HUDEP-2 (cell line): ENCODE measurements at regions not wholly inside any gene's neighbourhood (a gene's known extent, or its start where the extent isn't known, plus 50 kb on each side); places are given as distances from the start of the nearest gene placed in this dataset.
"Not testable (repeated sequence)": the region's sequence is repeated elsewhere in the genome, so short reads cannot be mapped to it uniquely, and the experiment has no call there.

Experiments used
- DNase-seq, 76 experiments: peaks; one replicate each; lab custom pipeline; 2025; ENCODE audit not compliant: unreplicated experiment in 76 of 76; lab: John Stamatoyannopoulos, UW

DNA sequence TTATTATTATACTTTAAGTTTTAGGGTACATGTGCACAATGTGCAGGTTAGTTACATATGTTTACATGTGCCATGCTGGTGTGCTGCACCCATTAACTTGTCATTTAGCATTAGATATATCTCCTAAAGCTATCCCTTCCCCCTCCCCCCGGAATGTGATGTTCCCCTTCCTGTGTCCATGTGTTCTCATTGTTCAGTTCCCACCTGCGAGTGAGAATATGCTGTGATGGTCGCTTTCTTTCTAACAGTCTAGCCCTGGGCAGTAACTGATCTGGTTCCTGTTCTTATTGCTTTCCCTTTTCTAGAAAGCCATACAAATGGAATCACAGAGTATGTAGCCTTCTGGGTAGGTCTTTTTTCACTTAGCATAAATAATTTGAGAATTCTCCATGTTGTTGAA, 311.1 kb upstream of the CNTNAP2 start:
- DNase-seq = not testable (repeated sequence)

DNA sequence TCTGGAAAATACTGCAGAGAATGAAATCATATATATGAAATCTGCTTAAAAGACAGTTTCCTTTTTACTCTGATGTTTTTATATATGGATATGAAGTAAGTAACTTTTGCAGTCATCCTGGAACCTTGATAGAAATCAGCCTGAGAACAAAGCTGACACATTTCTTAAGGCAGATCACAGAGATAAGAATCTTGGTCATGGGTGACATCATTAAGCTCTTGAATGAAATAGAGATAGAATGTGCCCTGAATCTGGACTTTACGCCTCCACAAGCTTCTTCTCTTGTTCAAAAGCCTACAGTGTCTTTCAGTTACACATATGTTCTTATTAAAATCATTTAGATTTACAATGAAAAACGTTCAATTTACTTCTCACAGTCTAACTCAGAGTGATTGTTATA, 319.1 kb upstream of the CNTNAP2 start:
- DNase-seq = no peak

DNA sequence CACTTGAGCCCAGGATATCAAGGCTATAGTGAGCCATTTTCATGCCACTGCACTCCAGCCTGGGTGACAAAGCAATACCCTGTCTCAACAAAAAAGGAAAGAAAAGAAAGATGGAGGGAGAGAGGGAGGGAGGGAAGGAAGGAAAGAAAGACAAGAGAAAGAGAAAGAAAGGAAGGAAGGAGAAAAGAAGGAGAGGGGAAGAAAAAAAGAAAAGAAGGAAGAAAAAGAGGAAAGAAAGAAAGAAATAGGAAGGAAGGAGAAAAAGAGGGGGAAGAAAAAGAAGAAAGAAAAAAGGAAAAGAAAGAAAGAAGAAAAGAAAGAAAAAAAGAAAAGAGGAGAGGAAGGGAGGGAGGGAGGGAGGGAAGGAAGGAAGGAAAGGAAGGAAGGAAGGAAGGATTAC, 321.5 kb upstream of the CNTNAP2 start:
- DNase-seq = no peak

DNA sequence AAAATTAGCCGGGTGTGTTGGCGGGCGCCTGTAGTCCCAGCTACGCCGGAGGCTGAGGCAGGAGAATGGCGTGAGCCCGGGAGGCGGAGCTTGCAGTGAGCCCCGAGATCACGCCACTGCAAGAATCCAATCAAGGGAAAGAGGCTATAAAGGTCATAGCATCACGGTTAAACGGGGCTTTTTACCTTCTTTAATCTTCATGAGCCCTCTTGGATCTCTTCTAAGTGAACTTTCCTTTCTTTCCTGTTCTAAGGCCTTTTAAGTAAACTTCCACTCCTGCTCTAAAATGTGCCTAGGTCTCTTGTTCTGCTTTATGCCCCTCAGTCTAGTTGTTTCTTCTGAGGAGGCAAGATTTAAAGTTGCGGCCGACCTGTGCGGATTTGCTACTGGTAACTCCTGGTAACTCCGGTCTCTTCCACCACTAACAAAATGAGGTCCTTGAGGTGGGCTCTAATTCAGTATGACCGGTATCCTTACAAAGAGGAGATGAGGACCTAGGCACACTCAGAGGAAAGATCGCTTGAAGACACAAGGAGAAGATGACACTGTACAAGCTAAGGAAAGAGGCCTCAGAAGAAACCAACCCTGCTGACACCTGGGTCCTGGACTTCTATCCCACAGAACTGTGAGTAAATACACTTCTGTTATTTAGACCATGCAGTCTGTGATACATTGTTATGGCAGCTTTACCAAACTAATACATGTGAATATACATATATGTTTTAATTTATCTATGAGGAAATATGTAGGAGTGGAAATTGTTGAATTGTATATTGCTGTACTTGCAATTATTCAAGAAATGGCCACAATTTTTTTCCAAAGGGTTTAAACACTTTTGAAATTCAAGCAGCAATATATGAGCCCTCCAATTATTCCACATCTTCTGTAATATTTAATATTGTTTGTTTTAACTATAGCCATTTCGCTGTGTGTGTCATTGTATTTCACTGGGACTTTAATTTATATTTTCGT, 331.5 kb upstream of the CNTNAP2 start:
- DNase-seq = no peak

DNA sequence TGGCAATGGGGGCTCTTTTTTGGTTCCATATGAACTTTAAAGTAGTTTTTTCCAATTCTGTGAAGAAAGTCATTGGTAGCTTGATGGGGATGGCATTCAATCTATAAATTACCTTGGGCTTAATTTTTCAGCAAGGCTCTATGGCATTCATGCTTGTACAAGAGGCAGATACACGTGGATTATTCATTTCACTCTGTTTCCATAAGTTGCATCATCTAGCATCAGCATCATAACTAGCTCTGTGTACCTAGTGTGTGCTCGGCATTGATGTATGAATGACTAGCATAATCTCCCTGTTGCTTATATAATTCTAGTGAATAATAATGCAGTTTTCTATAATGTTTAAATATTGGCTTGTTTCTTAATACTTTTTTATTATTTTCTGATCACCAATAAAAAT, 335.2 kb upstream of the CNTNAP2 start:
- not testable (repeated sequence) for DNase-seq

DNA sequence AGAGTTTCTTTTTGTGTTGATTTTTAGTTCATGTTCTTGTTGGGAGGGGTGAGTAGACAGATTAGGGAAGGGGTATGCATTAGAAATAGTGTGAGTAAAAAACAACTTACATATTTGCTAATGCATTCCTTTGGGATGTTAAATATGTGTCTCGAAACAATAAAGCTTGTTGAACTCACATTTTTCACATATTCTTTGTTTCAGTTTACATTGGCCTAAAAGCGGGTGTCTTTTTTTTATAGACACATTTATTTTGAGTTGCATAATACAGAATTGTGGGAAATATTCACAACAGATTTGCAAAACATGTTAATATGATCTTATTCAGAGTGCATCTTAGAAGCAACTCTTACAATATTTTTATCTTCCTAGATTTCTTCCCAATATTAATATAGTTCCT, 337.5 kb upstream of the CNTNAP2 start:
- DNase-seq = no peak

DNA sequence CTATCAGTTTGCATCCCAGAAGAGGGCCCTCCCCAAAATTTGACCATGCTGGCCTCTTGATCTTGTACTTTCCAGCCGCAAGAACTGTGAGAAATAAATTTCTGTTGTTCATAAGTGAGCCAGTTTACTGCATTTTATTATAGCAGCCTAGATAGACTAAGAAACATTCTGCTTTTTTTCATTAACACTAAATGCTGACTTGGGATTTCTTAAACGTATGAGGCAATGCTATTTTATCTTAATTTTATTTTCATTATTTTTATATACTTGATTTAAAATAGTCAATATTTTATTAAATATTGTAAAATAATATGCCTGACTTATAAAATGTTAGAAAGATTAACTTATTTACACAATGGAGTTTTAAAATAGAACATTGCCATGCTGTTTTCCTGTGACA, 341.8 kb upstream of the CNTNAP2 start:
- no peak for DNase-seq

DNA sequence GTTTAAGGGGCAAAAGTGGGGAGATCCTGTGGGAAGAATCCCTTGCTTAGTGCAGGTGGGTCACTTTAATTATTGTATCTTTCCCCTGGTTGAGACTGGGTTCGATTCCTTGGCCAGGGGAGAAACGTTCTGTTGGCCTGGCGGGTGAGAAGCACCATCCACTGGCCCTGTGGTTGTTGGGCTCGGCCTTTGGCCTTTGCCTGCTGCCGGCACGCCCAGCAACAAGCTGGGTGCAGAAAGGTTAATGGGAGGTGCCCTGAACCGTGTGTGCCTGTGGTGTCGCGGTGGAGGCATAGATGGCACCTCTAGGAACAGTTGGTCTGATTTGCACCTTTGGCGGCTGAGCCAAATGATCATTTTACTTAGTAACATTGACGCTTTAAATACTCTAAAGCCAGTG, 363.6 kb upstream of the CNTNAP2 start:
- DNase-seq = no peak

DNA sequence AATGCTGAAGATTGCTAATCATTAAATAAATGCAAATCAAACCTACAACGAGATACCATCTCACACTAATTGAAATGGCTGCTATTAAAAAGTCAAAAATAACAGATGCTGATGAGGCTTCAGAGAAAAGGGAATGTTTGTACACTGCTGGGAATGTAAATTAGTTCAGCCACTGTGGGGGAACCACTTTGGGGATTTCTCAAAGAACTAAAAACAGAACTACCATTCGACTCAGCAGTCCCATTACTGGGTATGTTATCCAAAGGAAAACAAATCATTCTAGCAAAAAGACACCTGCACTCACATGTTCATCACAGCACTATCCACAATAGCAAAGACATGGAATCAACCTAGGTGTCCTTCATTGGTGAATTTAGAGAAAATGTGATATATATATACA, 379.0 kb upstream of the CNTNAP2 start:
- no peak for DNase-seq

DNA sequence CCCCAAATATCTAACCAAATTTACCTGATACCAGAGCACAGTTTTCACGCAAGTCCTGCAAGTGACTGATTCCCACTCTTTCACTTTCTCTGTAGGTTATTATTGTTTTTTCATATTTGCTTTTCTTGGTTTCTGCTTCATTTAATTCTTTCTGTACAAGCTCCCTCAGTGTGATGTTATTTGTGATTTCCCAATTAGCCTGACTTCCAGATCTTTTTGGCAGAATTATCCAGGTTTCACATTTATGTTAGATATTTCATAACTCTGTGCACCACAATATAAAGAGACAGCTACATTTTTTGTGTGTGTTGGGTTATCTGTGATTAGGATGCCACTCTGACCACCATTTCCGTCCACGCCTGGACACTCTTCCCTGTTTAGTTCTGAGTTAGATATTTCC, 381.5 kb upstream of the CNTNAP2 start:
- DNase-seq = no peak

DNA sequence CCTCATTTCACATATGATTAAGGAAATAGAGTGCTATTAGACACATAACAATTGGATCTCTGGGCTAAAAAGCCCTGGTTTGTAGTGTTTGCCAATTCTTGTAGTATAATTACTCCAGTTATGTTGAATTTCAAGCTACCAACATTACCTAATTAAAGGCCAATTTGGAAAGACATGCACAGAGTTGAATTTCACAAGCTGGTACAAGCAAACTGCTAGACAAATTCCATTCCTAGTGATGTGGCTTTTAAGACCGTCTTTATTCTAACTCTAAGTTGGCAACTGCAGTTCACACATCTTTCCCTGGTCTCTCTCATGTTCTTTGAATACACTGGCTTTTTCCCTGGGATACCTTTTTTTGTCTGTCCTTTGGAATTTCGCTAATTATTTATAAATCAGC, 384.1 kb upstream of the CNTNAP2 start:
- no peak for DNase-seq

DNA sequence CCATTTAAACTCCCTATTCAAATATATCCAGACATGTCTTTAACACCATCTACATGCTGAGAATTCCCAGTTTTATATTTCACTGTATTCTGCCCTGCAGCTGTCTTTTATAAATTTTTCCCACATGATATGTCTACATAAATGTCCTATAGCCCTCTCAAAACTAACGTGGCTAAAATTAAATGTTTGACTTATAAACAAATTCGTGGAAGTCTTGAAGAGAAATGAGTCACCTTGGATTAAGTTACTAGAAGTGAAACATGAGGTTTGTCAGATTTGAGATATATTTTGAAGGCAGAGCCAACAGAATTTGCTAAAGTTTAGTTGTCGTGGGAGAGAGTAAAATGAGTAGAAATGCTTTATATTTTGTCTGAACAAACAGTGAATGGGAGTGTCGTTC, 386.9 kb upstream of the CNTNAP2 start:
- DNase-seq = no peak

DNA sequence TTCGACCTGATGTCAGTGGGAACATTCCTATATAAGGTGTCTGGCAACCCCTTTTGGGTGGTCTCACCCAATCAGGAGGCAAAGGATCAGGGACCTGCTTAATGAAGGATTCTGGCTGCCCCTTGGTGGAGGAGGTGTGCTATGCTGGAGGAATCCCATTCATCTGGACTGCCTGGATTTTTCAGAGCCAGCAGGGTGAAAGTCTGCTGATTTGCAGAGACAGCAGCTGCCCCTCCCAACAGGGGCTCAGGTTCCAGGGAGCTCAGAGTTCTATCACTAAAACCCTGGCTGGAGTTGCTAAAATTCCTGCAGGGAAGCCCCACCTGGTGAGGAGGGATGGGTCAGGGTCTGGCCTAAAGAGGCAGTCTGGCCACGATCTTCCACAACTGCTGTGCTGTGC, 398.5 kb upstream of the CNTNAP2 start:
- no peak for DNase-seq

DNA sequence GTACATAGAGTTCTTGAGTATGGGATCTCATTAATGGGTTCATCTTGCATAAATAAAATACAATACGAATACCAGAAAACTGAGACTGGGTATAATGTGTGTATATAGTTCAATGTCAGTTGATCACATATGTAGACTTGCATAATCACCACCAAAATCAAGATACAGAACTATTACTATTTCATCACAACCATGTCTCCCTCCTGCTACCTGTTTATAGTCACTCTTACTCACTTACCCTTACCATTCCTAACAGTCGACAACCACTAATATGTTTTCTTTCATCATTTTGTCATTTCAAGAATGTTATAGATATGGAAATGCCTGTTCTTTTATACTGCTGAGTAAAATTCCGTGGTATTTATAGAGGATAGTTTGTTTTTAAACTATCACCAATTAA, 416.1 kb upstream of the CNTNAP2 start:
- no peak for DNase-seq

DNA sequence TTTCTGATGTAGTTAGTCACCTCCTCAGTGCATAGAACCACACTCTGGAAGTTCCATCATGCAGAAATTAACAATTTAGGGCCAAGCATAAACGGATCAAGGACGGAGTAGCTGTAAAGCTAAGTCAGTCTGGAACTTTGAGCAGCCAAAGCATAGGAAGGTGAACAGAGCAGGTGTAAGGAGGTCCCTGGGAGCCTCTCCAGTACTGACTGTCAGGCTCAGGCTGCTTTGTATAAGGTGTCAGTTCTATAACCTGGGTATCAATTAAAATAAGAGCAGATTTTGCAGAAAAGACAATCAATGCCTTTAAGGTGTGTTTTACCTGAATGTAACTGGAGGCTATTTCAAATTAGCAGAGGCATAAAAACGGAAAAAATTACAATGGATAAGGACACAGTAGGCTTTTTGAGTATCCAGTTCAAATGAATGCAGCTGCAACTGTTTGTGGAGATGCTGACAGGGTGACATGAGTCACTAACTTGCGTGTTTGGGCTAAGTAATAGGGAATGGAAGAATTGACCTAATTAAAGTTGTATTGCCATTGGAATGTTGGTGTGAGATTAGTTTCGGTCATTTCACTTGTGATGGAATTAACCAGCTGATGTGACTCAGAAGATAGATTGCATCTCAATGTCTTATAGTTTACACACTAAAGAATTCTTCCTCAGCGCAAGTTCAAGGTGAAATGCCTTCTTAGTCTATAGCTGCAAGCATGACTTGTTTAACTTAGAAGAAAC, 417.9 kb upstream of the CNTNAP2 start:
- DNase-seq = no peak

DNA sequence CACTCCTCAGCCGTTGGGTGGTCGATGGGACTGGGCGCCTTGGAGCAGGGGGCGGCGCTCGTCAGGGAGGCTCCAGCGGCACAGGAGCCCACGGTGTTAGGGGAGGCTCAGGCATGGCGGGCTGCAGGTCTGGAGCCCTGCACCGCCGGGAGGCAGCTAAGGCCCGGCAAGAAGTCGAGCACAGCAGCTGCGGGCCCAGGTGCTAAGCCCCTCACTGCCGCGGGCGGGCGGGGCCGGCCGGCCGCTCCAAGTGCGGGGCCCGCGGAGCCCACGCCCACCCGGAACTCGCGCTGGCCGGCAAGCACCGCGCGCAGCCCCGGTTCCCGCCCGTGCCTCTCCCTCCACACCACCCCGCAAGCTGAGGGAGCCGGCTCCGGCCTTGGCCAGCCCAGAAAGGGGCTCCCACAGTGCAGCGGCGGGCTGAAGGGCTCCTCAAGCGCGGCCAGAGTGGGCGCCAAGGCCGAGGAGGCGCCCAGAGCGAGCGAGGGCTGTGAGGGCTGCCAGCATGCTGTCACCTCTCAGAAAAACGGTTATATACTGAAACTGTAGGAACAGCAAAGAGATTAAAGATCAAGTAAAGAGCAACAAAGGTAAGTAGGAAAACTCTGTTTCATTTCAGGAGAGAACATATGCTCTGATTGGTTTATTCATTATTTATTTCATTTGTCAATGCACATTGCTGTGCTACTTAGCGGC, 419.0 kb upstream of the CNTNAP2 start:
- not testable (repeated sequence) for DNase-seq

DNA sequence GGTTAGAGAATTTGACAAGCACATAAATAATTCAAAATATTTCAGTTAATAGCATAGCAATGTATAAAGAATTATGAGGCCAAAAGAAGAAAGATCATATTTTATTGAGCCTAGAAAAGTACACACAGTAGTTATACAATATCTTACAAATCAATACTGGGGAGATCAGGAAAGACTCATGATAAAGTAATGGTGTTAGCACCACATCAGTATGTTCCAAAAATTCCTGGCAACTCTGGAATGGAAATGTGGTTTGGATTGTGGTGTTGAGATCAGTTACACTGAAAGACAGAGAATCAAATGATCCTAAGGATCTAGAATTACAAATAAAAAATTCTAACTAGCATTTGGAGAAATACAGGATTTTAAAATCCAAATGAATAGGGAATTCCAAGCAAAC, 420.5 kb upstream of the CNTNAP2 start:
- no peak for DNase-seq

DNA sequence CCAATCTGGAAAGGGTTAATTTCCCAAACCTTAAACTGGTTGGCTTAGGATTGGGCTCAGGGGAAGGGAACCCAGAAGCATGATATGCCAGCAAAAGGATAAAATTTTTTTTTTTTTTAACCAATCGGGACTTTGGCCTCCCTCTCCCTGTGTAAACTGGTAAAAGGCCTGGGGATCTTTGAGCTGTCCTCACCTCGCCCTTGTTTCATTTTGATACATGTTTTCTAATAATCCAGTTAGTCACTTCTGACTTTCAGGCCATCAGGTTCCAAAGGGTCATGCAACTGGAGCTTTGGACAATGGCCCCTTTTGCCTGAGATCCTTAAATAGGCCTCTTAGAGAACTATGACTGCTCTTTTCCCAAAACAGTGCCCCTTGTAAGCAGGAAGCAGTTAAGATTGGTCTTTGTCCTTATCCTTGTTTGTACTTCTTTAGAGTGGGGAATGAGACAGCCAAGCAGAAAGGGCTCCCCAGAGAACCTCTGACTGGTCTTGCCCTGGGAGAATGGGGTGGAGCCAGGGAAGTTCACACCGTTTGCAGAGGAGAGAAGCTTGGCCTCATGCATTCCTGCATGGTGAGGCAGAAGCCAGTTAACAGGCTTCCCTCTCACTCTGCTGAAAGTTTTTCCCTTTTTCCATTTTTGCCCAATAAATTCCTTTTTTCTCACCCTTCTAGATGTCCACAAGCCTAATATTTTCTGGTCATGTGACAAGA, 424.2 kb upstream of the CNTNAP2 start:
- no peak for DNase-seq

DNA sequence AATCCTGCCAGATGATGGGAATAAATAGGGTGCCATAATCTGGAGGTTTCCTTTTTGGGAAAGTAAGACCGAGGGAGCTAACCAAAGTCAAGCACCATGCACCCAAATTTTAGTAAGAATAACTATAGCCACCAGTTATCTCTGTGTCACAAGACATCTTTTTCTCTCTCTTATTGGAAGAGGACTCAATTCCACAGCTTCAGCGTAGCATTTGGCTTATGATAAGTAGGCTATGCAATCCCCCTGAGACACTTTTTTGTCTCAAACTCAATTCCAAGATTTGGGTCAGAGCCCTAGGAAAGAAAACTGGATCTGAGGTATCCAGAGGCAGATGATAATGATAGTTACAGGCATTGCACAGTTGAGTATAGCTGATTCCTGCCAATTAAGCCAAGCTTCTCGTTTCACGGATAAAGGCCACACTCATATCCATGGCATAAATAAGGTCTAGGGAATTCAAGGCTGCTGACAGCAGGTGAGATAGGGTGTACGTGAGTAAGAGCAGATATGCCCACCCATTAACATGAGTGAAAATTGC, 425.2 kb upstream of the CNTNAP2 start:
- DNase-seq = no peak

DNA sequence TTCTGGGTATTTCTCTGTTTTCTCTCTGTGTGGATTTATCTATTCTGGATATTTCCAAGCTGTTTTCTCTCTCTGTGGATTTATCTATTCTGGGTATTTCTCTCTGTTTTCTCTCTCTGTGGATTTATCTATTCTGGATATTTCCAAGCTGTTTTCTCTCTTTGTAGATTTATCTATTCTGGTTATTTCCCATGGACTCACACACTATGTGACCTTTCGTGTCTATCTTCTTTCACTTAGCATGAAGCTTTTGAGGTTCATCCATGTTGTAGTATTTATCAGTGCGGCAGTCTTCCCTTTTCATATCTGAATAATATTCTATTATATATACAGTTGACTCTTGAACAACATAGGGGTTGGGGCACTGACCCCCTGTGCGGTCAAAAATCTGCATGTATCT, 435.0 kb upstream of the CNTNAP2 start:
- no peak for DNase-seq

DNA sequence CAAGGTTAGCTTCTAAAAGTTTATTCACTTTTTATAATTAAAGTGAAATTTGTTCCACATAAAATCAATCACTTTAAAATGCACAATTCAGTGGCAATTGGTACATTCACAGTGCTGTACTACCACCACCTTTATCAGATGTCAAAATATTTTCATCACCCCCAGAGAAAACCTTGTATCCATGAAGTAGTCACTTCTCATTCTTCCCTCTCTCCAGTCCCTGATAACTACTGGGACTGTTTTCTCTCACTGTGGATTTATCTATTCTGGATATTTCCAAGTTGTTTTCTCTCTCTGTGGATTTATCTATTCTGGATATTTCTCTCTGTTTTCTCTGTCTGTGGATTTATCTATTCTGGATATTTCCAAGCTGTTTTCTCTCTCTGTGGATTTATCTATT, 435.4 kb upstream of the CNTNAP2 start:
- no peak for DNase-seq
